ENCODE measurements at regions not wholly inside any gene's neighbourhood (a gene's known extent, or its start where the extent isn't known, plus 50 kb on each side); places are given as distances from the start of the nearest gene placed in this dataset.

GRCh38 chr6:148223424-148223842 is 119.2 kb upstream of the SASH1 start (continued):
- TF ChIP-seq USF2 (CRISPR knock-in tag; IDR thresholded peaks at IDR 0.05) (no peak), NFYB (CRISPR knock-in tag; conservative IDR thresholded peaks at IDR 0.05; ENCODE audit: low read depth) (no peak), ZBTB21 (CRISPR knock-in tag; IDR thresholded peaks at IDR 0.05; ENCODE audit: borderline replicate concordance) (no peak)
- TF ChIP-seq, protein P1, sequence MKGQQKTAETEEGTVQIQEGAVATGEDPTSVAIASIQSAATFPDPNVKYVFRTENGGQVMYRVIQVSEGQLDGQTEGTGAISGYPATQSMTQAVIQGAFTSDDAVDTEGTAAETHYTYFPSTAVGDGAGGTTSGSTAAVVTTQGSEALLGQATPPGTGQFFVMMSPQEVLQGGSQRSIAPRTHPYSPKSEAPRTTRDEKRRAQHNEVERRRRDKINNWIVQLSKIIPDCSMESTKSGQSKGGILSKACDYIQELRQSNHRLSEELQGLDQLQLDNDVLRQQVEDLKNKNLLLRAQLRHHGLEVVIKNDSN (CRISPR knock-in tag; IDR thresholded peaks at IDR 0.05): no peak

- H3K9me3 Mint-ChIP-seq: no peaks in the 10 kb centered on the region
- DNase-seq (ENCODE audit: low spot score) (no peak), ATAC-seq (no peak)
Observed at GRCh38 chr6:148225871-148226270, 116.8 kb upstream of the SASH1 start.

More at GRCh38 chr6:148225871-148226270, 116.8 kb upstream of the SASH1 start:
- no peaks in the 10 kb centered on the region for H3K27me3 Mint-ChIP-seq (ENCODE audit: low read depth)
- CTCF ChIA-PET: interaction anchor here (0.5 to 1.3 kb wide), 2 partner anchors 46 to 182 kb away, joined by 3 to 5 read pairs; no protein-coding TSS in a partner anchor
- no peak for TF ChIP-seq ZNF396 (CRISPR knock-in tag; IDR thresholded peaks at IDR 0.05; ENCODE audit: borderline replicate concordance)
- TF ChIP-seq JAZF1 (CRISPR knock-in tag; IDR thresholded peaks at IDR 0.05): no peak
- TF ChIP-seq ESRRA (CRISPR knock-in tag; IDR thresholded peaks at IDR 0.05; ENCODE audit: borderline replicate concordance): no peak
- no peak for TF ChIP-seq OVOL2 (CRISPR knock-in tag; IDR thresholded peaks at IDR 0.05; ENCODE audit: borderline replicate concordance)
- TF ChIP-seq ZNF121 (CRISPR knock-in tag; IDR thresholded peaks at IDR 0.05): no peak
- TF ChIP-seq E2F4 (CRISPR knock-in tag; IDR thresholded peaks at IDR 0.05; ENCODE audit: borderline replicate concordance, low read depth): no peak
- no peak for TF ChIP-seq NFATC4 (CRISPR knock-in tag; IDR thresholded peaks at IDR 0.05)
- no peak for TF ChIP-seq RELA (CRISPR knock-in tag; IDR thresholded peaks at IDR 0.05; ENCODE audit: borderline replicate concordance)
- no peak for TF ChIP-seq CBFB (CRISPR knock-in tag; IDR thresholded peaks at IDR 0.05; ENCODE audit: low read depth)
- TF ChIP-seq FOXP1 (CRISPR knock-in tag; IDR thresholded peaks at IDR 0.05; ENCODE audit: borderline replicate concordance): no peak
- no peak for TF ChIP-seq ZNF532 (CRISPR knock-in tag; IDR thresholded peaks at IDR 0.05; ENCODE audit: borderline replicate concordance)
- TF ChIP-seq, protein P2, sequence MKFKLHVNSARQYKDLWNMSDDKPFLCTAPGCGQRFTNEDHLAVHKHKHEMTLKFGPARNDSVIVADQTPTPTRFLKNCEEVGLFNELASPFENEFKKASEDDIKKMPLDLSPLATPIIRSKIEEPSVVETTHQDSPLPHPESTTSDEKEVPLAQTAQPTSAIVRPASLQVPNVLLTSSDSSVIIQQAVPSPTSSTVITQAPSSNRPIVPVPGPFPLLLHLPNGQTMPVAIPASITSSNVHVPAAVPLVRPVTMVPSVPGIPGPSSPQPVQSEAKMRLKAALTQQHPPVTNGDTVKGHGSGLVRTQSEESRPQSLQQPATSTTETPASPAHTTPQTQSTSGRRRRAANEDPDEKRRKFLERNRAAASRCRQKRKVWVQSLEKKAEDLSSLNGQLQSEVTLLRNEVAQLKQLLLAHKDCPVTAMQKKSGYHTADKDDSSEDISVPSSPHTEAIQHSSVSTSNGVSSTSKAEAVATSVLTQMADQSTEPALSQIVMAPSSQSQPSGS (CRISPR knock-in tag; IDR thresholded peaks at IDR 0.05; ENCODE audit: borderline replicate concordance, low read depth): no peak
- no peak for TF ChIP-seq ETV6 (CRISPR knock-in tag; IDR thresholded peaks at IDR 0.05)
- peaks cover 25% of the 10 kb centered on the region for H3K4me1 Mint-ChIP-seq
- no peak overlapping the region for H3K27ac Mint-ChIP-seq
- no peaks in the 10 kb centered on the region for H3K36me3 Mint-ChIP-seq
- POLR2A ChIA-PET: no interaction called here
- no peak overlapping the region for H3K4me3 Mint-ChIP-seq
